ENCODE measurements at regions not wholly inside any gene's neighbourhood (a gene's known extent, or its start where the extent isn't known, plus 50 kb on each side); places are given as distances from the start of the nearest gene placed in this dataset.

- POLR2A ChIA-PET, result no interaction called here
- TF ChIP-seq LEF1 (IDR thresholded peaks at IDR 0.05; ENCODE audit: borderline replicate concordance), result no peak
- TF ChIP-seq PKNOX1 (IDR thresholded peaks at IDR 0.05), result no peak
- TF ChIP-seq NFRKB (IDR thresholded peaks at IDR 0.05), result no peak
- TF ChIP-seq FOXA1 (IDR thresholded peaks at IDR 0.05), result no peak
- no peak for TF ChIP-seq SUZ12 (IDR thresholded peaks at IDR 0.05)
- no peak for TF ChIP-seq ELF4 (IDR thresholded peaks at IDR 0.05)
- TF ChIP-seq ARNT (IDR thresholded peaks at IDR 0.05), result no peak
- TF ChIP-seq SP1 (IDR thresholded peaks at IDR 0.05), result no peak
- TF ChIP-seq ZNF384 (IDR thresholded peaks at IDR 0.05), result no peak
- no peak for TF ChIP-seq FOXM1 (IDR thresholded peaks at IDR 0.05; ENCODE audit: borderline replicate concordance)
- no peak for TF ChIP-seq TARDBP (IDR thresholded peaks at IDR 0.05)
- no peak for TF ChIP-seq L3MBTL2 (conservative IDR thresholded peaks at IDR 0.05)
- no peak for TF ChIP-seq BHLHE40 (IDR thresholded peaks at IDR 0.05; ENCODE audit: borderline replicate concordance)
- TF ChIP-seq FOXK2 (IDR thresholded peaks at IDR 0.05), result no peak
Measured at GRCh38 chr18:78813156-78813555, 166.5 kb upstream of the SALL3 start.

GRCh38 chr18:78813936-78814710, 165.5 kb upstream of the SALL3 start:
- TF ChIP-seq FOXA1 (IDR thresholded peaks at IDR 0.05), result no peak
- TF ChIP-seq HDGF (IDR thresholded peaks at IDR 0.05; ENCODE audit: borderline replicate concordance), result no peak
- TF ChIP-seq PKNOX1 (IDR thresholded peaks at IDR 0.05), result no peak
- TF ChIP-seq LEF1 (IDR thresholded peaks at IDR 0.05; ENCODE audit: borderline replicate concordance), result no peak
- no peak for TF ChIP-seq NFRKB (IDR thresholded peaks at IDR 0.05)
- no peak for TF ChIP-seq SUZ12 (IDR thresholded peaks at IDR 0.05)
- TF ChIP-seq FOXM1 (IDR thresholded peaks at IDR 0.05; ENCODE audit: borderline replicate concordance), result no peak
- no peak for TF ChIP-seq ELF4 (IDR thresholded peaks at IDR 0.05)
- CTCF ChIA-PET, result no interaction called here
- POLR2A ChIA-PET, result no interaction called here
- DNase-seq (ENCODE audit: extremely low spot score), result no peak

More at GRCh38 chr18:78813156-78813555, 166.5 kb upstream of the SALL3 start:
- no peak for DNase-seq (ENCODE audit: extremely low spot score)
- CTCF ChIA-PET, result no interaction called here

- no peak for DNase-seq (ENCODE audit: extremely low spot score)
- TF ChIP-seq HDGF (IDR thresholded peaks at IDR 0.05; ENCODE audit: borderline replicate concordance) (no peak), L3MBTL2 (conservative IDR thresholded peaks at IDR 0.05) (no peak), FOXA1 (IDR thresholded peaks at IDR 0.05) (no peak), ZNF384 (IDR thresholded peaks at IDR 0.05) (no peak), ELF4 (IDR thresholded peaks at IDR 0.05) (no peak), BHLHE40 (IDR thresholded peaks at IDR 0.05; ENCODE audit: borderline replicate concordance) (no peak), FOXM1 (IDR thresholded peaks at IDR 0.05; ENCODE audit: borderline replicate concordance) (no peak), FOXK2 (IDR thresholded peaks at IDR 0.05) (no peak), ARNT (IDR thresholded peaks at IDR 0.05) (no peak), LEF1 (IDR thresholded peaks at IDR 0.05; ENCODE audit: borderline replicate concordance) (no peak), PKNOX1 (IDR thresholded peaks at IDR 0.05) (no peak), CTBP1 (IDR thresholded peaks at IDR 0.05; ENCODE audit: borderline replicate concordance) (no peak), NFRKB (IDR thresholded peaks at IDR 0.05) (no peak), TARDBP (IDR thresholded peaks at IDR 0.05) (no peak), SUZ12 (IDR thresholded peaks at IDR 0.05) (no peak), SP1 (IDR thresholded peaks at IDR 0.05) (no peak)
- ChIA-PET CTCF (no interaction called here), POLR2A (no interaction called here)
Measured at GRCh38 chr18:78814766-78815165, 164.9 kb upstream of the SALL3 start.

GRCh38 chr18:78816114-78816513, 163.5 kb upstream of the SALL3 start:
- ChIA-PET POLR2A (no interaction called here), CTCF (no interaction called here)
- no peak for DNase-seq (ENCODE audit: extremely low spot score)
- no peak for TF ChIP-seq PKNOX1 (IDR thresholded peaks at IDR 0.05)
- TF ChIP-seq LEF1 (IDR thresholded peaks at IDR 0.05; ENCODE audit: borderline replicate concordance), result no peak
- no peak for TF ChIP-seq HDGF (IDR thresholded peaks at IDR 0.05; ENCODE audit: borderline replicate concordance)
- TF ChIP-seq FOXA1 (IDR thresholded peaks at IDR 0.05), result no peak
- no peak for TF ChIP-seq ZNF384 (IDR thresholded peaks at IDR 0.05)
- TF ChIP-seq CTBP1 (IDR thresholded peaks at IDR 0.05; ENCODE audit: borderline replicate concordance), result no peak
- no peak for TF ChIP-seq SUZ12 (IDR thresholded peaks at IDR 0.05)
- TF ChIP-seq BHLHE40 (IDR thresholded peaks at IDR 0.05; ENCODE audit: borderline replicate concordance), result no peak
- no peak for TF ChIP-seq FOXK2 (IDR thresholded peaks at IDR 0.05)
- no peak for TF ChIP-seq ELF4 (IDR thresholded peaks at IDR 0.05)
- no peak for TF ChIP-seq ARNT (IDR thresholded peaks at IDR 0.05)
- no peak for TF ChIP-seq FOXM1 (IDR thresholded peaks at IDR 0.05; ENCODE audit: borderline replicate concordance)

GRCh38 chr18:78816916-78817315, 162.7 kb upstream of the SALL3 start:
- CTCF ChIA-PET, result no interaction called here
- TF ChIP-seq SP1 (IDR thresholded peaks at IDR 0.05) (no peak), ZNF384 (IDR thresholded peaks at IDR 0.05) (no peak), CTBP1 (IDR thresholded peaks at IDR 0.05; ENCODE audit: borderline replicate concordance) (no peak), TARDBP (IDR thresholded peaks at IDR 0.05) (no peak), BHLHE40 (IDR thresholded peaks at IDR 0.05; ENCODE audit: borderline replicate concordance) (no peak), FOXM1 (IDR thresholded peaks at IDR 0.05; ENCODE audit: borderline replicate concordance) (no peak)
- DNase-seq (ENCODE audit: extremely low spot score), result no peak
- POLR2A ChIA-PET, result no interaction called here
